ENCODE measurements at regions not wholly inside any gene's neighbourhood (a gene's known extent, or its start where the extent isn't known, plus 50 kb on each side); places are given as distances from the start of the nearest gene placed in this dataset.

DNA sequence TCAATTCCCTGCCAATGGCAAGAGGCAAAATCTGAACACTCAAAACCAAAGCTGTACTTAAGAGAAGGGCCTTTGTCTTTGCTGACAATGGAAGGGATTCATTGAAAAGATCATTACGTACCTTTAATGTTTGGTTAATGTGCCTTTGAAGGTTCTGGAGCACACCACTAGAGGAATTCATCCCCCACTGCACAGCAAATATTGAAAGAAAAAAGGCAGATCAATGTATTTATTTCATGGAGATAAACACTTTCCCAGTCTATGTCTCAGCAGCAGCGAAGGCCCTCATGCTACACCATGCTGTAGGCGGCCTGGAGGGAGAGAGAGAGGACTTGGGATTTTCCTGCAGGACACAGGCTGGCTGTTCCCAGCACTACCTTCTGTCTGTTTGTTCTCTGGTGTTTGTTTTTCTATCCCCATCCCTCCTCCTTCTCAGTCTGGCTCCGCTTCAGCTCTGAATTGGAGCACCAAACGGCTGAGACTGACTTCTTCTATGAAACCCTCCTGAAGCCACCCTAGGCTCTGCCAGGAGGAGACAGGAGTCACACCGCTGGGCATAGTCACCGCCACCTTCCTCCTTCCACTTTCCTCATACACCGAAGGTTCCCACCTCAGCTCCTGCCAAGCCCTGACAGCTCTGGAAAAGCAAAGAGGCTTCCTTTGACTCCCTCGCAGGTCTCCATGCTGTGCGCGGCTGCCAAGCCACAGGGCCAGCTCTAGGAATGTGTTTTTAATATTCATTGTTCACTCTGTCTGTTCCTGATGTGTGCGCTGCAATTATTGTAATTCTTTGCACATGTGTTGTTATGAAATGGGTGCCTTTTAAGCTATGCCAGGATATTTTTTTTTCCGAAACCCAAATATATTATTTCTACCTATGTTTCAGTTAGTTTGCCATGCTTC is 301.5 kb downstream of the FZD1 start:
- H3K27me3 ChIP-seq (ENCODE audit: control insufficient read depth, insufficient read depth, low read length), result no peaks in the 10 kb centered on the region
- H3K27ac ChIP-seq, result no peak overlapping the region
- H3K4me3 ChIP-seq (ENCODE audit: low read depth, low read length), result no peak overlapping the region
- no peaks in the 10 kb centered on the region for H3K9me3 ChIP-seq (ENCODE audit: control insufficient read depth, low read length)
- no peak overlapping the region for H2AFZ ChIP-seq
- TF ChIP-seq, protein P1, sequence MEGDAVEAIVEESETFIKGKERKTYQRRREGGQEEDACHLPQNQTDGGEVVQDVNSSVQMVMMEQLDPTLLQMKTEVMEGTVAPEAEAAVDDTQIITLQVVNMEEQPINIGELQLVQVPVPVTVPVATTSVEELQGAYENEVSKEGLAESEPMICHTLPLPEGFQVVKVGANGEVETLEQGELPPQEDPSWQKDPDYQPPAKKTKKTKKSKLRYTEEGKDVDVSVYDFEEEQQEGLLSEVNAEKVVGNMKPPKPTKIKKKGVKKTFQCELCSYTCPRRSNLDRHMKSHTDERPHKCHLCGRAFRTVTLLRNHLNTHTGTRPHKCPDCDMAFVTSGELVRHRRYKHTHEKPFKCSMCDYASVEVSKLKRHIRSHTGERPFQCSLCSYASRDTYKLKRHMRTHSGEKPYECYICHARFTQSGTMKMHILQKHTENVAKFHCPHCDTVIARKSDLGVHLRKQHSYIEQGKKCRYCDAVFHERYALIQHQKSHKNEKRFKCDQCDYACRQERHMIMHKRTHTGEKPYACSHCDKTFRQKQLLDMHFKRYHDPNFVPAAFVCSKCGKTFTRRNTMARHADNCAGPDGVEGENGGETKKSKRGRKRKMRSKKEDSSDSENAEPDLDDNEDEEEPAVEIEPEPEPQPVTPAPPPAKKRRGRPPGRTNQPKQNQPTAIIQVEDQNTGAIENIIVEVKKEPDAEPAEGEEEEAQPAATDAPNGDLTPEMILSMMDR (IDR thresholded peaks at IDR 0.05), result no peak
- no peaks in the 10 kb centered on the region for H3K4me1 ChIP-seq
- H3K9ac ChIP-seq, result no peak overlapping the region
- H3K36me3 ChIP-seq (ENCODE audit: control insufficient read depth, insufficient read depth, low read length), result no peaks in the 10 kb centered on the region
- no peak overlapping the region for H3K4me2 ChIP-seq (ENCODE audit: low read length)
- no peaks in the 10 kb centered on the region for H3K79me2 ChIP-seq

DNA sequence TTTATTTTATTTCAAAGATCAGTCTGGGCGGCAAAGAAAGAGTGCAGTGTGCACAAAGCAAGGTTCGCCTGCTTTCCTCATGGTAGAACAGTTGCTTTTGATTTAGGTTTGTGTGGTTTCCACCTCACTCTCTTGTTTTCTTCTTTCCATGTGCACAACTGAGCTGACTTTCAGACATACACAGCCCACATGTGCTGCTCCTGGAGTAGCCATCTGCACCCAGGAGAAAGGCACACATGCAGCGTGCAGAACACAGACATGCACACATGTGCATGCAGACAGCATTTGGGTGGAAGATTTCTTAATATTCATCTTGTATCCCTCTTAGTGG is 302.1 kb downstream of the FZD1 start:
- Histone ChIP-seq H3K27ac (no peak overlapping the region), H3K4me1 (no peaks in the 10 kb centered on the region), H3K4me2 (ENCODE audit: low read length) (no peak overlapping the region), H2AFZ (no peak overlapping the region), H3K36me3 (ENCODE audit: control insufficient read depth, insufficient read depth, low read length) (no peaks in the 10 kb centered on the region), H3K9me3 (ENCODE audit: control insufficient read depth, low read length) (no peaks in the 10 kb centered on the region), H3K9ac (no peak overlapping the region), H3K4me3 (ENCODE audit: low read depth, low read length) (no peak overlapping the region), H3K79me2 (no peaks in the 10 kb centered on the region), H3K27me3 (ENCODE audit: control insufficient read depth, insufficient read depth, low read length) (no peaks in the 10 kb centered on the region)
- TF ChIP-seq, protein P1 (IDR thresholded peaks at IDR 0.05), result no peak

DNA sequence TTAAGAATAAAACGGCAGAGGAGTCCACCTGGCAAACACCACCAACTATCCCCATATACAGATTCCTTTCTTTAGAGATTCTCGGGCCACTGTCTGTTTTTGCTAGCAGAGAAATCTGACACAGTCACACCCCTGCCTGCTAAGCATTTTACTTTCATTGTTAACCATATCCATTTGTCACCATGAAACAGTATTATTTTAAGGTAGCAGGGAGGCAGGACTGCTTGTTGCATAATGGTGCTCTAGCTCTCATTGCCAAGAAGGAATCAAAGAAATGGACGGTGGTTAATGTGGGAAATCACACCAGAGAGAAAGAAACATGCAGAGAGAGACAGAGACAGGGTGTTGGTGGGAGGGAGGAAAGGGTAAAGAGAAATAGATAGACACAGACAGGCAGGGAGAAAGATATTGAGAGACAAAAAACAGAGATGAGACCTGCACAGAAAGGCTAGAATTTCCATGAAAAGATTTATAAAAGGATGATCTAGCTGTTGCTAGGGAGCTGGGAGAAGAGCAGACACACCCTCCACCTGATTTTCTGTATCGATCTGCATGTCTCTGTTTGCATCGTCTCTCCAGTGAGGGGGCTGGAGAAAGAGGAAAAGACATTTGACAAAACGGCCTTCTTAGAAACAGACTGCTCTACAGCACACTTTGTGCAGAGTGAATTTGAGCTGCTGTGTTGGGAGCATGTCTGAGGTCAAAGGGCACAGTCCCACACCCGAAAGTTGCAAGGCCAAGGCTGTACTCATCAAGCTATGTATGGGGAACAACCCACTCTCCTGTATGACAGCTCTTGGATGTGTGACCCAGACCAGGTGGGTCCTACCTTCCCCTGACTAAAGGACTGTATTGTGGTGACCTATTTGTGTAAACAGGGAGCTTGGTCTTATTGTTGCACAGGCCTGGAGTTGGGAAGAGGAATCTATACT is 303.1 kb downstream of the FZD1 start:
- Histone ChIP-seq H3K36me3 (ENCODE audit: control insufficient read depth, insufficient read depth, low read length) (no peaks in the 10 kb centered on the region), H3K9ac (no peak overlapping the region), H3K4me3 (ENCODE audit: low read depth, low read length) (no peak overlapping the region), H3K9me3 (ENCODE audit: control insufficient read depth, low read length) (no peaks in the 10 kb centered on the region), H3K27ac (no peak overlapping the region), H3K4me2 (ENCODE audit: low read length) (no peak overlapping the region), H2AFZ (no peak overlapping the region), H3K4me1 (no peaks in the 10 kb centered on the region), H3K27me3 (ENCODE audit: control insufficient read depth, insufficient read depth, low read length) (no peaks in the 10 kb centered on the region), H3K79me2 (no peaks in the 10 kb centered on the region)
- TF ChIP-seq, protein P1 (IDR thresholded peaks at IDR 0.05), result no peak

DNA sequence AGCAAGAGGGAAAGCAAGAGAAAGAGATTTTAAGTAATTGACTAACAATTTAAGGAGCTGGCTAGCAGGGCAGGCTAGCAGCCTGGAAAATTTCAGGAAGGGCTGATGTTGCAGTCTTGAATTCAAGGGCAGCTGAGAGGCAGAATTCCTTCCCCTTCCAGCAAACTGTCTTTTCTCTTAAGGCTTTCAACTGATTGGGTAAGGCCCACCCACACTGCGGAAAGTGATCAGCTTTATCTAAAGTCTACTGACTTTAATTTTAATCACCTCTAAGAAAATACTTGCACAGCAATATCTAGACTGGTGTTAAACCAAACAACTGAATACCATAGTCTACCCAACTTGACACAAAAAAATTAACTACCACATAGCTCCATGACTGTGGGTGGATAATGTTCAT is 303.9 kb downstream of the FZD1 start:
- no peak overlapping the region for H2AFZ ChIP-seq
- H3K27ac ChIP-seq, result no peak overlapping the region
- H3K9ac ChIP-seq, result no peak overlapping the region
- H3K4me2 ChIP-seq (ENCODE audit: low read length), result no peak overlapping the region
- no peaks in the 10 kb centered on the region for H3K27me3 ChIP-seq (ENCODE audit: control insufficient read depth, insufficient read depth, low read length)
- no peaks in the 10 kb centered on the region for H3K36me3 ChIP-seq (ENCODE audit: control insufficient read depth, insufficient read depth, low read length)
- H3K79me2 ChIP-seq, result no peaks in the 10 kb centered on the region
- H3K9me3 ChIP-seq (ENCODE audit: control insufficient read depth, low read length), result no peaks in the 10 kb centered on the region
- TF ChIP-seq, protein P1 (IDR thresholded peaks at IDR 0.05), result no peak
- no peak overlapping the region for H3K4me3 ChIP-seq (ENCODE audit: low read depth, low read length)
- no peaks in the 10 kb centered on the region for H3K4me1 ChIP-seq
